NCI-H2029 (cell line): ENCODE measurements at regions not wholly inside any gene's neighbourhood (a gene's known extent, or its start where the extent isn't known, plus 50 kb on each side); places are given as distances from the start of the nearest gene placed in this dataset.
"Not testable (repeated sequence)": the region's sequence is repeated elsewhere in the genome, so short reads cannot be mapped to it uniquely, and the experiment has no call there.

ENCODE experiments used
- DNase-seq: peaks from one replicate; lab custom pipeline; 2025; lab: John Stamatoyannopoulos, UW

- DNase-seq, result no peak
Measured at GRCh38 chr20:51125105-51125504, 102.2 kb upstream of the KCNG1 start.

GRCh38 chr20:51123887-51124286 lies 101.0 kb upstream of the KCNG1 start:
- DNase-seq, result not testable (repeated sequence)

- no peak for DNase-seq
Measured at GRCh38 chr20:51122931-51123658, 100.2 kb upstream of the KCNG1 start.

GRCh38 chr20:51121901-51122412 lies 99.0 kb upstream of the KCNG1 start:
- DNase-seq, result no peak

- DNase-seq, result no peak
Measured at GRCh38 chr20:51121272-51121671, 98.4 kb upstream of the KCNG1 start.

- DNase-seq, result no peak
Measured at GRCh38 chr20:51120868-51121267, 98.0 kb upstream of the KCNG1 start.

GRCh38 chr20:51120438-51120837 lies 97.5 kb upstream of the KCNG1 start:
- no peak for DNase-seq

- DNase-seq, result no peak
Measured at GRCh38 chr20:51119914-51120313, 97.0 kb upstream of the KCNG1 start.

GRCh38 chr20:51118985-51119527 lies 96.1 kb upstream of the KCNG1 start:
- DNase-seq, result no peak

- no peak for DNase-seq
Measured at GRCh38 chr20:51118216-51118615, 95.3 kb upstream of the KCNG1 start.

- DNase-seq, result no peak
Measured at GRCh38 chr20:51116765-51117686, 94.1 kb upstream of the KCNG1 start.

GRCh38 chr20:51111290-51111689 lies 88.4 kb upstream of the KCNG1 start:
- DNase-seq, result no peak

- no peak for DNase-seq
Measured at GRCh38 chr20:51108638-51109363, 85.9 kb upstream of the KCNG1 start.

- DNase-seq, result no peak
Measured at GRCh38 chr20:51106011-51106410, 83.1 kb upstream of the KCNG1 start.

- DNase-seq, result no peak
Measured at GRCh38 chr20:51104960-51105920, 82.3 kb upstream of the KCNG1 start.

GRCh38 chr20:51100617-51101016 lies 77.7 kb upstream of the KCNG1 start:
- DNase-seq, result no peak

GRCh38 chr20:51098284-51098810 lies 75.4 kb upstream of the KCNG1 start:
- no peak for DNase-seq

GRCh38 chr20:51097351-51098120 lies 74.6 kb upstream of the KCNG1 start:
- DNase-seq, result no peak

GRCh38 chr20:51096582-51097267 lies 73.8 kb upstream of the KCNG1 start:
- no peak for DNase-seq
